ENCODE measurements at regions not wholly inside any gene's neighbourhood (a gene's known extent, or its start where the extent isn't known, plus 50 kb on each side); places are given as distances from the start of the nearest gene placed in this dataset.
A peak's percentile ranks its signal among the peaks of the same experiment; 100 is the strongest.
"Not testable (repeated sequence)": the region's sequence is repeated elsewhere in the genome, so short reads cannot be mapped to it uniquely, and the experiment has no call there.

GRCh38 chr3:81375921-81376320 is 385.5 kb downstream of the GBE1 start:
- DNase-seq (ENCODE audit: low read depth in 4 of 4, low spot score in 3 of 4), result no peak

GRCh38 chr3:81364411-81364810 is 397.0 kb downstream of the GBE1 start:
- no peak for DNase-seq (ENCODE audit: low read depth in 4 of 4, low spot score in 3 of 4)

GRCh38 chr3:81363816-81364215 is 397.6 kb downstream of the GBE1 start:
- no peak for DNase-seq (ENCODE audit: low read depth in 4 of 4, low spot score in 3 of 4)

- no peak for DNase-seq (ENCODE audit: low read depth in 4 of 4, low spot score in 3 of 4)
Observed at GRCh38 chr3:81354119-81354518, 407.3 kb downstream of the GBE1 start.

GRCh38 chr3:81352867-81353266 is 408.6 kb downstream of the GBE1 start:
- DNase-seq (ENCODE audit: low read depth in 4 of 4, low spot score in 3 of 4), result no peak

- no peak for DNase-seq (ENCODE audit: low read depth in 4 of 4, low spot score in 3 of 4)
Observed at GRCh38 chr3:81349816-81350340, 411.6 kb downstream of the GBE1 start.

GRCh38 chr3:81339040-81339845 is 422.2 kb downstream of the GBE1 start:
- no peak for DNase-seq (ENCODE audit: low read depth in 4 of 4, low spot score in 3 of 4)

GRCh38 chr3:81336470-81336869 is 425.0 kb downstream of the GBE1 start:
- DNase-seq (ENCODE audit: low read depth in 4 of 4, low spot score in 3 of 4), result no peak

GRCh38 chr3:81329835-81330234 is 431.6 kb downstream of the GBE1 start:
- not testable (repeated sequence) for DNase-seq (ENCODE audit: low read depth in 4 of 4, low spot score in 3 of 4)

- no peak for DNase-seq (ENCODE audit: low read depth in 4 of 4, low spot score in 3 of 4)
Observed at GRCh38 chr3:81326245-81326644, 435.2 kb downstream of the GBE1 start.

- DNase-seq (ENCODE audit: low read depth in 4 of 4, low spot score in 3 of 4), result no peak
Observed at GRCh38 chr3:81320862-81321261, 440.6 kb downstream of the GBE1 start.

GRCh38 chr3:81315030-81315429 is 446.4 kb downstream of the GBE1 start:
- DNase-seq (ENCODE audit: low read depth in 4 of 4, low spot score in 3 of 4), result no peak

GRCh38 chr3:81311321-81311720 is 450.1 kb downstream of the GBE1 start:
- DNase-seq (ENCODE audit: low read depth in 4 of 4, low spot score in 3 of 4), result no peak

- no peak for DNase-seq (ENCODE audit: low read depth in 4 of 4, low spot score in 3 of 4)
Observed at GRCh38 chr3:81308306-81308705, 453.1 kb downstream of the GBE1 start.

GRCh38 chr3:81307221-81307620 is 454.2 kb downstream of the GBE1 start:
- no peak for DNase-seq (ENCODE audit: low read depth in 4 of 4, low spot score in 3 of 4)

- DNase-seq (ENCODE audit: low read depth in 4 of 4, low spot score in 3 of 4), result no peak
Observed at GRCh38 chr3:81303321-81303720, 458.1 kb downstream of the GBE1 start.

GRCh38 chr3:81302045-81302444 is 459.4 kb downstream of the GBE1 start:
- DNase-seq (ENCODE audit: low read depth in 4 of 4, low spot score in 3 of 4), result peak in 3 of 4 donors; percentile 10 to 28 (median 20)

- DNase-seq (ENCODE audit: low read depth in 4 of 4, low spot score in 3 of 4), result no peak
Observed at GRCh38 chr3:81301230-81301629, 460.2 kb downstream of the GBE1 start.

- no peak for DNase-seq (ENCODE audit: low read depth in 4 of 4, low spot score in 3 of 4)
Observed at GRCh38 chr3:81300324-81300927, 461.0 kb downstream of the GBE1 start.

GRCh38 chr3:81299481-81299880 is 462.0 kb downstream of the GBE1 start:
- DNase-seq (ENCODE audit: low read depth in 4 of 4, low spot score in 3 of 4), result no peak

GRCh38 chr3:81295906-81296577 is 465.4 kb downstream of the GBE1 start:
- DNase-seq (ENCODE audit: low read depth in 4 of 4, low spot score in 3 of 4), result no peak

- no peak for DNase-seq (ENCODE audit: low read depth in 4 of 4, low spot score in 3 of 4)
Observed at GRCh38 chr3:81293156-81293555, 468.3 kb downstream of the GBE1 start.

All from right renal pelvis (tissue), 4 donors.